NCI-H146 treated with DMSO at 0.1 percent for 48 hours (cell line): ENCODE measurements at regions not wholly inside any gene's neighbourhood (a gene's known extent, or its start where the extent isn't known, plus 50 kb on each side); places are given as distances from the start of the nearest gene placed in this dataset.

Experiments
- DNase-seq: peaks from one replicate; lab custom pipeline; 2025; ENCODE audit not compliant: unreplicated experiment; lab: John Stamatoyannopoulos, UW

DNA sequence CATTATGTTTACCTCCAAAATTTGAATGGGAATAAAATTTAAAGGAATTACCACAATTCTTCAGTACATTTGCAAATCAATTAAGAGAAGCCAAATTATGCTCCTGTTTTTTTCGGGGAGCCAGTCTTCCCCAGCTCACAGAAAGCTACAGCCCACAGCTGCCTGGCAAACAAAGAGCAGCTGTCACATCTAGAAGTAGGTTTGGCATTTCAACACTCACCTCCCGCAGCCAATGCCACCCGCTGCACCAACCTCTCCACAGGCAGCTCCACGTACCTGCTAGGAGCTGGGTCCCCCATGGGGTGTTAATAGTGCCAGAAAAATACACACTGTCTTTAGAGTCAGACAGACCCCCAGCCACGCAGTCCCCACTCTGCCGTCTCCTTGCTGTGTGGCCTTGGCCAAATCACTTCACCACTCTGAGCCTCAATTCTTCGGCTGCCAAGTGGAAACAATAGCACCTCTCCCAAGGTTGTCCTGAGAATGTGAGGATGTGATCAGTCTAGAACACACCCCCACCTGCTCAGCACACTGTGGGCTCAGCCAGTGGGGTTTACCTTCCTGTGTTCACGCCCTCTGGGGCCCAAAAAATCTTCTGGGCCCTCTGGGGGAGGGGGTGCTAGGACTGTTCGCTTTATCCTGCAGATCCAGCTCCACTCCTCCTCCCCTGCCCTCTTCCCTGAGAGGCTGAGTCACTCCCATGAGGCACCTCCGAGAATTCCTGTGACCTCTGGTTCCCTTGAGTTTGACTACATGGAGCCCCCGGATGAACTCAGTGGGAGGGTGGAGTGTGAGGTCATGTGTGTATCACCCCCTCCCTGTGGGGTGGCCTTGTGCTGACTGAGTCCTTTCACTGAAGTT lies 204.3 kb upstream of the GRIK3 start:
- DNase-seq: peak; percentile 49

DNA sequence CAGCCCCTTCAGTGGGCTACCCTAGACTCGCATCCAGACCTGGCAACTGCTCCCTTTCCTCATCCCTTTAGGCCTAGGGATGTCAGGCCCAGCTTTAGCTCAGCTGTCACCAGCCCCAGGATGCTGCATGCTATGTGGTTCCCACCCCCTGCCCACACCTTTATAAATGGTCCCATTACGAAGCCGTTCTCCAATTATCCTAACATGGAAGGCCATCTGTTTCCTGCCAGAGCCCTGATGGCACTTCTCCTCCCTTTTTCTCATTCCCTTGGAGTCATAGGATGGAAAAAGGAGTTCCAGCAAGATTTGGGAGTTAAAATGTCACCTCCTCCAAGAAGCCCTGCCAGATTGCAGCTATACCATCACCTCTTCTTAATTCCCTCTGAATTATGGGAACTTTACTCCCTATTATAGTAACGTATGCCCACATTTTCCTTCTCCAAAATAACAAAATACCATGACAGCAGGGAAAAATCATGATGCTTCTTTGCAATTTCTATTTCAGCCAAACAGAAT lies 205.0 kb upstream of the GRIK3 start:
- DNase-seq: peak; percentile 7

DNA sequence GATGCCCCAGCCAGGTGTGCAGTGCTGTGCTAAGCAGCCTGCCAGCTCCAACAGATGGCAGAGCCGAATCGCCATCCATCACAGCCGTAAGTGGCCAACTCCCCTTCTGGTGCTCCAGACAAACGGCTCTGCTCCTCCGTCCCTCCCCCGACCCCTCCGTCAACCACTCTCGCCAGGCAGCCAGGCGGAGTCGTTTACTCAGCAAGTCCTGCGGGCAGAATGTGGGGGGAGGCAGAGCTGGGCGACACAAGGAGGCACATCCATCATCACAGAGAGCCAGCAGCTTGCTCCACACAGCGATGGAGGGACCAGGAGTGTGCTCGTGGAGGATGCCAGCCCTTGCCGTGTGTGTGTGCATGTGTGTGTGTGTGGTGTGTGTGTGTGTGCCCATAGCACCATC lies 206.6 kb upstream of the GRIK3 start:
- DNase-seq: no peak

DNA sequence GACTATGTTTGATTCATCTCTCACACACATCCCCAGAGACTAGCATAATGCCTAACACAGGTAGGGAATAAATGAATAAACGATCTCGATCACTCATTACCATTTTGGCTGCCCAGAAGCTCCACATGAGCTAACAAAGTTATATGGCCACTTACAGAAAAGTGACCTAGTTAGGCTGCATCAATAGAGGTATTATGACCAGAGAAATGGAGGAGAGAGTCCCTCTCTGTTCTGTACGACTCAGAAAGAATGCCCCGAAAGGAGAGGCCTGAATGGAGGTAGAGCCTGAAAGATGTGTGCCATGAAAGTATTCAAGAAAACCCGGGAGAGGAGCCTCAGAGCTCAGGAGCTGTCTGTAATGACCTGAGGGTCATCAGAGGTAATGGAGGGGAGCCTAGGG lies 208.2 kb upstream of the GRIK3 start:
- no peak for DNase-seq

DNA sequence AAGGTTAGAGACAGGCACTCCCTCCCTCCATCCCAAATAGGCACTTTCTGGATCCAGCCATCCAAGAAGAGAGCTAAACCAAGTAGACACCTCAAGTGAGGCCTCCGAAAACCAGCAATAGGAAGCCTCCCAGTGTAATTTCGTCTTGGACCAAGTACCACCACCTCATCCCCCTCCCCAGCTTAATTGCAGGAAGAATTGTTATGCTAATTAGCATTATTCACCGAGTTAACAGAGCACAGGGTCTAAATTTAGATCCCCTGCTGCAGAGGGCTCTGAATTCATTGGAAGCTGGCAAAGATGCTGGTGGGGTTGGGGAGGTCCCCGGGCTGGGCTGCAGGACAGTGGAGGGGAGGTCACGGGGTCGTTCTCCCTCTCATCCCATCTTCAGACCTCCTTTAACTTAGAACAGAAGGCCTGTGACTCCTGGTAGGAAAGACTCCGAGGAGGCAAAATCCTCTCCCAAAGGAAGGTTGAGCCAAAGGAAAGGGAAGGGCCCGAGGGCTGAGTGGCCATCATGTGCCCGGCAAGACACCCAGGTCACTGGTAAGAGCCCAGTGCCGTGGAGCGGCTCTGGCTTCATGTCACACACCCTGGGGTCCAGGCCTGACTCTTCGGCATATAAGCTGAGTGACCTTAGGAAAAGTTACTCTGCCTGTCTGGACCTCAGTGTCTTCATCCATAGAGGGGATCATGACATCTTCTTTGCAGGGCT lies 209.2 kb upstream of the GRIK3 start:
- no peak for DNase-seq

DNA sequence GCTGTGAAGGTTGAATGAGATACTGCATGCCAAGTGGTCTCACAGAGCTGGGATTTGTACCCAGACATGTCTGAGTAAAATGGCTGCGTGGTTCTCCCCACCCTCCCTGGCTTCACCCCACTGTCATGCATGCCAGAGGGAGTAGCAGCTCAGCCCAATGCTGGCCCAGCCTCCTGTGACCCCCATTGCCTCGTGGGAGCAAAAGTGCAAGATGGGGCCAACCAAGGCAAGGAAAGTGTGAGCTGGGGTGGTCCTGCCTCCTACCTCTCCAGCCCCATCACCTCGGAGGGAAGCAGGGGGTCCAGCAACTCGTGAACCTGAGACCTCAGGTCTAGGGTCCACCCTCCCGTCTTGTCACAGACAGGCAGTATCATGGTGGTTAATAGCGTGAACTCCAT lies 209.8 kb upstream of the GRIK3 start:
- no peak for DNase-seq

DNA sequence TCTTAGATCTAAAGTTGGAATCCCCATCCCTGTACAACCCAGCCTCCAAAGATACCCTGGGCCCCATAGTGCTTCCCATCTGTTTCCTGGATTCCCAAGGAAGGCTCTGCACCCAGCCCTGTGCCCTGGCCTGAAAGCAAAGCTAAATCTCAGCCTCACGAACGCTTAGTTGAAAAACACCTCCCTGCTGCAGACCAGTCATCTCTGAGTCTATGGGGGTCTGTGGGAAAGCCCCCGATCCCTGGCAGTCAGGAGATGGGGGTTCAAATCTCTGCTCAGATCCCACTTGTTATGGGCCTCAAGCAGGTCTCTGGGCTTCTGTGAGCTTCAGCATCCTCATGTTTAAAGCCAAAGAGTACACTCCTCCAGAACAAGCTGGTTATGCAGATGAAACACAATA lies 210.5 kb upstream of the GRIK3 start:
- DNase-seq: no peak

DNA sequence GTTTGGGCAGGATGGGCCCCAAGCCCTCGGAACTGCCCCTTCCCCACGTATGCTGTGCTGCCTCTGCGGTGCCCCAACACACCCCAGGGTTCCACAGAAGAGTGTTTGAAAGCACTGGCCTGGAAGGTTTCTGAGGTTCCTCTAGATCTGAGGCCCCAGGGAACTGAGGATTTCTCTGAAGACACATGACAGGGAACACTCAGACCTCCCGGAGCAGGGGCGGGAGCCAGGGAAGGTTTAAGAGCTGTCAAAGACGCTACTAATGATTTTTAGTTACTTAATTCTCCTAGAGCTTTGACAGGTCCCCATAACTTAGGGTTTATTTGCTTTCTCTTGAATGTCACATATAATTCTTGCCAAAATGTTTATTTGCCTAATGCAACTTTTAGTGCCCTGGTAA lies 212.3 kb upstream of the GRIK3 start:
- no peak for DNase-seq

DNA sequence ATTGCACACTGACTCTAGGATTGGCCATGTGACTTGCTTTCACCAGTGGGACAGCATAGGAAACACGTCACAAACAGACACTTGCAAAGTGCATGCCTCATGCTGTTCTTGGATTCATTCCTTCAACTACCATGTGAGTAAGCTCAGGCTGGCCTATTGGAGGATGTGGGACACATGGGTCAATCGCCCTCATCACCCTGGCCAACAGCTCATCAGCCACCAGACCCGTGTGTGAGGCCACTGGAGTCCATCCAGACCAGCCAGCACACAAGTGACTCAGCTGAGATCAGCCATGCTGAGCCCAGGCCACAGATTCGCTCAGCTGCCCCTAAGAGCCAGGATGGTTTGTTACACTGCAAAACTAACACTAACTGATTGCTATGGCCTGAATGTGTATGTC lies 216.1 kb upstream of the GRIK3 start:
- no peak for DNase-seq

DNA sequence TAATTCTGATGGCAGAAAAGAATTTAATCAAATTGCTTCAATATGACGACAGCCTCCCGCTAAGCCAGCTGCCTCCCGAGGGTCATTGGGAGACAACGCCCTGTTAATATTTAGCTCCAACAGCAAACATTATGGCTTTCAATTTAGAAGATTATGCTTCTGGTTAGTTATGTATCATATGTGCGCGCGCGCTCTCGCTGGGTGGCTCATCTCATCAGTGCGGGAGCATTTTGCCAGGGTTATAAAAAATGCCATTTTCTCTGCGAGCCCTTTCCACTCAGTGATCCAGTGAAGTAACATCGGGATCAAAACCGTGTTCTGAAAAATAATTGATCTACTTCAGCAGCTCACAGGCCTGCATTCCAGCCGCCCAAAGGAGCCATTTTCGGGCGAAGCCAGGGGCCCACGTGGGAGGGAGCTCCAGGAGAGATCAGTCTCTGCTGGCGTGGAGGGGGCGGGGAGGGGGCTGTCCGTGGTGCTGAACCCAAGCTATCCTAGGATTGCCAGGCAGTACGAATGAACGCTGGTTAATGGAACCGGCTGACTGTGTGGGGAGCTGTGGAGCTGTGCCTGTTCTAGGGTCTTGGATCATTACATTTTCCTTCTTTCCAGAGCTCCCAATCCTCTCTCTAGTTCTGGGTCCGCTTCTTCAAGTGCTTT lies 219.1 kb upstream of the ZC3H12A start:
- DNase-seq: peak; percentile 32

DNA sequence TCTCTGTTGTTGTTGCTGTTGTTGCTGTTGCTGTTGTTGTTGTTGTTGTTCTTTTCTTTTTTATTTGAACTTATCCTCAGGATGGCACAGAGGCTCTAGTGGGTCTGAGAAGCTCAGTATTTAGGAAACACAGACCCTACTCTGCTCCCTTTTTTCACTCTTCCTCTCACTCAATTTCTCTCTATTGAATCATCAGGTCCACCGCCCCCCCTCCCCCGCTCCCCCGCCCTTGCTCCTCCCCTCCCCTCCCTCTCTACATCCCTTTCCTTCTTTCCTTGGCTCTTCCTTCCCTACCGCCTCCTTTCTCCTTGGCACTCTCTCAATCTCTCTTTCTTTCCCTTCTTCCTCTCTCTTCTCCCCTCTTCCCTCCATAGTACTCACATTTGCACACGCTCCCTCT lies 218.5 kb upstream of the ZC3H12A start:
- no peak for DNase-seq

DNA sequence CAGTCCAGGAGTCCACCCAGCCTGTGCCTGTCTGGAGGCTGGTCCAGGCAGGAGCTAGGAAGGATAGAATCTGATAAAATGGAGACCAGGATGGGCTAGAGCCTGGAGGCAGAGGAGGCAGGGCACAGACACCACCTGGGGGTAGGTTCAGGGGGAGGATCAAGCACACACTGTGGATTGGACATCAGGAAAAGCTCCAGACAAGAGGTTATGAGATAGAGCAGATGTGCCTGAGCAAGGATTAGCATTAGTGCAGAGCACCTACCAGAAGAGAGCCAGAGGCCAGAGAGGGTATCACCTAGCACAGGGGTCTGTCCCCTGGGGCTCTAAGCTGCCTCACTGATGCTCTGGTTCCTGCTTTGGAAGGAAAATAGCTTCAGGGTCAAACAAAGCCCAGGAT lies 216.7 kb upstream of the ZC3H12A start:
- no peak for DNase-seq

DNA sequence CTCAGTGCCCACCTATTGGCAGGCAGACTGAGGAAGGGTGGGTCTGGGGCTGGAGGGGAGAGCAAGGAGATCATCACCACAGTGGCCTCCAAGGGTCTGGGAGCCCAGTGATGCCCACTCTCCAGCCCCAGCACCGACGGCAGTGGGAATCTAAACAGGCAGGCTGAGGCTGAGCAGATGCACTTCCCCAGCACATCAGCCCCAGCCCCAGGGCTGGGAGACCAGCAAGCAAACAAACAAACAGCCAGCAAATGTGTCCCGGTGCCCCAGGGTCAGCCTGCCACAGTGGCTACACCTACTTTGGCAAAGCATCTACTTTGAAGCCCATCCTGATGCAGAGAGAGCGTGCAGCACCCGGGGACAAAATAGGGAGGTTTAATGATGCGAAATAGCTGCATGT lies 216.3 kb upstream of the ZC3H12A start:
- no peak for DNase-seq

DNA sequence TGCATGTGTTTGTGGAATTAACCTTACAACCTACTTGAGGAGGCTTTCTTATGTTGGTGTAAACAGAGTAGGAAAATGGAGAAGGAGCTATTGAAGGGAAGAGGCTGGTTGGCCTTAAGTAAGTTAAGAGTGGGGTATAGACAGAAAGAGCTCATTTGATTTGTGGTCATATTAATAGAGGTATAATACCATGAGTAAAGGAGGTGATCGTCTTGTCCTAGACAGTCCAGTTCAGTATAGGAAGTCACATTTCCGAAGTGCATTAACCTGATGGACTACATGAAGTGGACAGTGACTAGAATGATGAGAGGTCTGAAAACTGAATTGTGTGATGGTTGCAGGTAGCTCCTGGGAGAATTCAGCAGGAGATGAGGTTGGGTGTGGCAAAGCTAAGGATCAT lies 215.4 kb upstream of the ZC3H12A start:
- no peak for DNase-seq

DNA sequence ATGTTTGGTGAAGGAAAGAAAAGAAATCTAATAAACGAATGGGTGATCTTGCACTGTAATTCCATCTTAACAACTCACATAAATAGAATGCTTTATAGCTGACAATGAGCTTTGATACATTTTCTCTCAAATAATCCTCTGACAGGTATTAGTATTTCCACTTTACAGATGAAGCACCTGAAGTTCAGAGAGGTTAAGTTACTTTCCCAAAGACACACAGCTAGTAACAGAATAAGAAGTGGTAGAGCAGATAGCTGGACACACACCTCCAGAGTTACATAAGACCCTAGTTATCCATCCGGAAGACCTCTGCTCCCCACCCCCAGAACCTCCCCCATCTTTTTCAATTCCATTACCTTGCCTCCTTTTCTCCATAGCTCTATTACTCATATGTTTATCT lies 213.3 kb upstream of the ZC3H12A start:
- no peak for DNase-seq

DNA sequence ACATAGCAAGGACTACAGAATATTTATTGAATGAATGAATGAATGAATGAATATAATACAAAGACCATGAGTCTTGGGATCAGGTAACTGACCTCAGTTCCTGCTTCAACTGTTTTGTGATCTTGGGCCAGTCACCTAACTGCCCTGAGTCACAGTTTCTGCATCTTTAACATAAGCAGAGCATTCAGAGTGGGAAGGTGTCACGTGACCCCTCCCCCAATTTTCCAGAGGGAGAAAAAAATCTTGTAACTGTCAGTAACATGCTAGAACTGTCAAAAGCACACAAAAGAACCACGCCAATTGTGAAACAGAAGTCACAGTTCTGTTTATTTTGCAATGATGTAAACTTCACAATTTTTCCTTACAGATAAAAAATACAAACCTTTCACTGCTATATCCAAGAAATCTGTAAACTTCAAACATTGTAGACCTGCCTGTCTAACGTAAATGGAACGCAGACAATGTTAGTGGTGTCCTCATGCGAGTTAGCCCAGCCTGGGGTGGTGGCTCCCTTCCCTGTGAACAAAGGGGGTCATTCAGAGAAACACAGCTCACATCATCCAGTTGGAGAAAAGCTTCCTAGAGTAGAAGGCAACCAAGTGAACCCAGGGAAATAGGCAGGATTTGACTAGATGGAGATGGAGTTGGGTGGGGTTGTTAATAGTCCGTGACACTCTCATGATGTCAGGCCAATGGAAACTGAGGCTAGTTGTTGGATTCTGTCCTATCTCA lies 211.8 kb upstream of the ZC3H12A start:
- no peak for DNase-seq

DNA sequence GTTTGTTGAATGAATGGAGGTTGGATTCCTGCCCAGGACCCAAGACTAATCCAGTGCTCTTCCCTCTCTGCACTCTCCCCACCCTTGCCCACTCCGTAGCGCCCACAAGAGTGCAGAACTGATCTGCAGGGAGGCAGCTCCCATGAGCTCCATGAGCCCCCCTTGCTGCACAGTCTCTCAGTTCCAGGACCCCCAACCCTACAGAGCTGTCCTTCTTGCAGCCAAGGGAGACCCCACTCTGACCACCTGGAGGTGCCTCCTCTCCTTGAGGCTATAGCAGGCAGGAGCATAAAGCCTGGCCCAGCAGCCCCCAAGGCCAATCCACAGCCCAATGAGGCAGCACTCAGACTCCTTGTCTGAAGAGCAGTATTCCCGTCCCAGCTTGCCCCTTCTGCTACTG lies 209.2 kb upstream of the ZC3H12A start:
- DNase-seq: no peak

DNA sequence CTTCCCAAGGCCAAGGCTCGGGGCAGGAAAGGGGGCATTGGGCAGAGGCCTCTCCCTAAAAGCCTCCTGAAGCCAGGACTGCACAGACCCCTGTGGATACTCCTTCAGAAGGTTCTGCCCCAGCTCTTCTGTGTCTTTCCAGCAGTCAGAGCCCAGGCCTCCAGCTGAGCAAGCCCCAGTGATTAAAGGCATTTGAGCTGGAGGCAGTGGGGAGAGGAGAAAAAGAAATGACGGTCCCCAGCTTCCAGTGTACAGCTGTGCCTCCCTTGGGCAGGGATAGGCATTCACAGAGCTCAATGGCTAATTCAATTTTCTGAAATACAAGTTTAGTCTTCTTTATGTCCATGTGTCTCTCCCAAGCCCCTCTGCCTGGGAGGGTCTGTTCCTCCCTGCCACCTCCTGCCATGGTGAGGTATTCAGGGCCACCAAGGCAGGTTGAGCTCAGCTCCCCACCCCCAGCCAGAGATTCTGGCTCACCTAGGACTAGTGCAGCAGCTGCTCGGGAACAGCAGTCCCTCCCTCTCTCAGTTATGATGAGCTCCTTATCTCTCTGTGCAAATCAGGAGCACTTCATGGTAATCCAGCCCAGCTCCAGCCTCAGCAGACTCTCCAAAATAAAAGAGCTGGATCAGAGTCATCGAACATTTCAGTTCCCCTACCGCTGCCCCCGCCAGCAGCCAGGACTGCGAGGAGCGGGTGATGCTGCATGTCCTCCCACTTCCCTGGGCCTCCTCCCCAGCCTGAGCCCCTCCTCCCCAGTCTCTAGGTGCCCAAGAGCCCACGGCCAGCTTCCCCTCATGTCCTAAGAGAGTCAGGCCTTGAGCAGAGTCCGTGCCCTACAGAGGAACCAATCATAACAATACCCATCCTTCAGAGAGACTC lies 208.4 kb upstream of the ZC3H12A start:
- no peak for DNase-seq

DNA sequence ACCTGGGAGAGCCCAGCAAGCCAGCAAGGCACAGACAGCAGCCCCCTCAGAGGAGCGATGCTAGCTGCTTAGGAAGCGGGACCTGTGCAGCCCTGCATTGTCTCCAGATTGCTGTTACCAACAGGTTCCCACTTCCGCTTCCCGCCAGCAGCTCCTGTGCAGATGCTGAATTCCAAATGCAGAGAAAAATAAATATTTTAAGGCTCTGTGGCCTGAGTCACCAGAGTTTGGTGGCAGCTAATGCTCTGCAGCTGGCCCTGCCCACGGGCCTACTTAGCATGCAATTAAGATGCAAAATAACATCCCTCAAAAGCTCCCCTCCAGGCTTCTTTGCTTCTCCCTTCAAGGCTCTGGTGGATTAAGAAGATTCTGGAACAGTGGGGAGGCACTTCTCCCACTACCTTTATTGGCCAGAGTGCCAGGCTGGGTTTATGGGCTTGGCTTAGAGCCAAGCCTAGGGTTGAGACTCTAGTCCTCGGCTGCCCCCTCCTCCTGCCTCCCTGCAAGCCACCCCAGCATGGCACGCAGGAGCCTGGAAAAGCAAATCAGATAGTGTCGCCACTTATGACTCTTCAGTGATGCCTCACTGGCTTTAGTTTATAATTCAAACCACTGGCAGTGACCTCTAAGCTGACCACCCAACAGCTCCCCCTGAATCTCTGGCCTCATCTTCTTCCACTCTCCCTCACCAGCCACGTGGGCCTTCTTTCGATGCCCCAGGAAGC lies 207.1 kb upstream of the ZC3H12A start:
- no peak for DNase-seq

DNA sequence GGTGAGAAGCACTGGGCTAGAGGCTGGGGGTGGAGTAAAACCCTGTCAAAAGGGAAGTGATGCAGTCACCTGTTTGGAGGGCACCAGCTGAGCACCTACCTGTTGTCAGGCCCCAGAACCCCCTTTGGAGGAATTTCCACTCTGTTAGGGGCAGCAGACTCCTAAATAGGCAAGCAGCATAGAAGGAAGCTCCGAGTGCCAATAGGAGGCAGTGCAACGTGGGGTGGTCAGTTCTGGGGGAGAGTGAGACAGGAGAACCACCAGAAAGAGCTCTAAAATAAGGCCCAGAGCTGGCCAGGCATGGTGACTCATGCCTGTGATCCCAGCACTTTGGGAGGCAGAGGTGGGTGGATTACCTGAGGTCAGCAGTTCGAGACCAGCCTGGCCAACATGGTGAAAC lies 203.7 kb upstream of the ZC3H12A start:
- no peak for DNase-seq
